Endothelial cell (in vitro differentiated cells): ENCODE measurements at regions not wholly inside any gene's neighbourhood (a gene's known extent, or its start where the extent isn't known, plus 50 kb on each side); places are given as distances from the start of the nearest gene placed in this dataset.

Experiments
- DNase-seq: peaks from one replicate; pipeline ENCODE4 v3.0.0; 2021; ENCODE audit warnings: low spot score
- H3K27ac Mint-ChIP-seq: one replicate; pipeline ENCODE4 v1.8.0; 2021; ENCODE audit warnings: mixed read lengths, inconsistent platforms; ENCODE audit not compliant: unreplicated experiment
- H3K27me3 Mint-ChIP-seq: one replicate; pipeline ENCODE4 v1.8.0; 2021; ENCODE audit warnings: mild to moderate bottlenecking, moderate library complexity, mixed read lengths, inconsistent platforms; ENCODE audit not compliant: unreplicated experiment
- H3K36me3 Mint-ChIP-seq: one replicate; pipeline ENCODE4 v1.8.0; 2021; ENCODE audit warnings: mild to moderate bottlenecking, low read depth, mixed read lengths, inconsistent platforms; ENCODE audit not compliant: unreplicated experiment
- H3K4me1 Mint-ChIP-seq: one replicate; pipeline ENCODE4 v1.8.0; 2021; ENCODE audit warnings: mild to moderate bottlenecking, mixed read lengths, inconsistent platforms; ENCODE audit not compliant: unreplicated experiment
- H3K4me3 Mint-ChIP-seq: one replicate; pipeline ENCODE4 v1.8.0; 2021; ENCODE audit warnings: mild to moderate bottlenecking, mixed read lengths, inconsistent platforms; ENCODE audit not compliant: unreplicated experiment
- H3K9me3 Mint-ChIP-seq: one replicate; pipeline ENCODE4 v1.8.0; 2021; ENCODE audit warnings: mixed read lengths, inconsistent platforms; ENCODE audit not compliant: unreplicated experiment
- CTCF ChIP-seq: fragments of 200-600 bp; sonication (generic); IDR thresholded peaks from one replicate; pipeline ENCODE4 v1.5.0; 2021; ENCODE audit warnings: antibody characterized with exemption; ENCODE audit not compliant: unreplicated experiment

GRCh38 chrX:69068301-69069085 lies 96.8 kb downstream of the PJA1 start:
- no peak for TF ChIP-seq CTCF
- DNase-seq, result no peak
- no peaks in the 10 kb centered on the region for H3K36me3 Mint-ChIP-seq
- H3K27ac Mint-ChIP-seq, result no peak overlapping the region
- peaks cover 4% of the 10 kb centered on the region for H3K4me1 Mint-ChIP-seq
- H3K9me3 Mint-ChIP-seq, result no peaks in the 10 kb centered on the region
- peaks cover 4% of the 10 kb centered on the region for H3K27me3 Mint-ChIP-seq
- no peak overlapping the region for H3K4me3 Mint-ChIP-seq

GRCh38 chrX:69067841-69068240 lies 97.4 kb downstream of the PJA1 start:
- Mint-ChIP-seq H3K36me3 (no peaks in the 10 kb centered on the region), H3K9me3 (no peaks in the 10 kb centered on the region), H3K4me1 (peaks cover 4% of the 10 kb centered on the region), H3K4me3 (no peak overlapping the region), H3K27me3 (peaks cover 4% of the 10 kb centered on the region), H3K27ac (no peak overlapping the region)
- no peak for DNase-seq
- TF ChIP-seq CTCF, result no peak

- Mint-ChIP-seq H3K4me3 (no peak overlapping the region), H3K9me3 (no peaks in the 10 kb centered on the region), H3K36me3 (no peaks in the 10 kb centered on the region), H3K27me3 (peaks cover 6% of the 10 kb centered on the region), H3K27ac (no peak overlapping the region), H3K4me1 (peaks cover 4% of the 10 kb centered on the region)
- TF ChIP-seq CTCF, result no peak
- DNase-seq, result no peak
These were observed 98.2 kb downstream of the PJA1 start for GRCh38 chrX:69066966-69067525.

GRCh38 chrX:69066021-69066757 lies 99.1 kb downstream of the PJA1 start:
- H3K27me3 Mint-ChIP-seq, result peaks cover 6% of the 10 kb centered on the region
- H3K27ac Mint-ChIP-seq, result no peak overlapping the region
- DNase-seq, result no peak
- H3K36me3 Mint-ChIP-seq, result no peaks in the 10 kb centered on the region
- H3K4me3 Mint-ChIP-seq, result no peak overlapping the region
- peaks cover 4% of the 10 kb centered on the region for H3K4me1 Mint-ChIP-seq
- no peaks in the 10 kb centered on the region for H3K9me3 Mint-ChIP-seq
- TF ChIP-seq CTCF, result no peak

- Mint-ChIP-seq H3K4me3 (no peak overlapping the region), H3K27ac (no peak overlapping the region), H3K9me3 (no peaks in the 10 kb centered on the region), H3K36me3 (no peaks in the 10 kb centered on the region), H3K27me3 (peaks cover 6% of the 10 kb centered on the region), H3K4me1 (peaks cover 4% of the 10 kb centered on the region)
- DNase-seq, result no peak
- TF ChIP-seq CTCF, result no peak
These were observed 99.8 kb downstream of the PJA1 start for GRCh38 chrX:69065451-69065850.
